GM21717 (cell line): ENCODE measurements at regions not wholly inside any gene's neighbourhood (a gene's known extent, or its start where the extent isn't known, plus 50 kb on each side); places are given as distances from the start of the nearest gene placed in this dataset.

Experiments used
- ATAC-seq: cut with Tn5 transposase; IDR thresholded peaks from one replicate; pipeline ENCODE4 v1.9.1; 2021; ENCODE audit warnings: mild to moderate bottlenecking, moderate library complexity; ENCODE audit not compliant: unreplicated experiment

GRCh38 chr6:113421997-113422396 lies 435.1 kb upstream of the MARCKS start:
- no peak for ATAC-seq

GRCh38 chr6:113423956-113424355 lies 433.2 kb upstream of the MARCKS start:
- no peak for ATAC-seq

GRCh38 chr6:113425977-113426660 lies 431.0 kb upstream of the MARCKS start:
- no peak for ATAC-seq

GRCh38 chr6:113427617-113428016 lies 429.5 kb upstream of the MARCKS start:
- ATAC-seq: no peak

GRCh38 chr6:113428702-113429101 lies 428.4 kb upstream of the MARCKS start:
- no peak for ATAC-seq

GRCh38 chr6:113432521-113433334 lies 424.4 kb upstream of the MARCKS start:
- ATAC-seq: no peak

- ATAC-seq: no peak
Measured at GRCh38 chr6:113433335-113433991, 423.7 kb upstream of the MARCKS start.

GRCh38 chr6:113434641-113435040 lies 422.5 kb upstream of the MARCKS start:
- no peak for ATAC-seq

- no peak for ATAC-seq
Measured at GRCh38 chr6:113437566-113437965, 419.6 kb upstream of the MARCKS start.

- ATAC-seq: no peak
Measured at GRCh38 chr6:113439866-113440265, 417.3 kb upstream of the MARCKS start.

- no peak for ATAC-seq
Measured at GRCh38 chr6:113442040-113442439, 415.1 kb upstream of the MARCKS start.

- ATAC-seq: no peak
Measured at GRCh38 chr6:113445201-113445600, 411.9 kb upstream of the MARCKS start.

GRCh38 chr6:113447088-113447831 lies 409.9 kb upstream of the MARCKS start:
- no peak for ATAC-seq

GRCh38 chr6:113449051-113449450 lies 408.1 kb upstream of the MARCKS start:
- ATAC-seq: no peak

- ATAC-seq: no peak
Measured at GRCh38 chr6:113450061-113450465, 407.1 kb upstream of the MARCKS start.

GRCh38 chr6:113451049-113451448 lies 406.1 kb upstream of the MARCKS start:
- no peak for ATAC-seq

GRCh38 chr6:113457198-113457597 lies 399.9 kb upstream of the MARCKS start:
- ATAC-seq: no peak

- ATAC-seq: no peak
Measured at GRCh38 chr6:113457751-113458150, 399.4 kb upstream of the MARCKS start.

- no peak for ATAC-seq
Measured at GRCh38 chr6:113458368-113459010, 398.7 kb upstream of the MARCKS start.

- ATAC-seq: no peak
Measured at GRCh38 chr6:113461153-113461932, 395.8 kb upstream of the MARCKS start.
